Neural crest cell (in vitro differentiated cells): ENCODE measurements at regions not wholly inside any gene's neighbourhood (a gene's known extent, or its start where the extent isn't known, plus 50 kb on each side); places are given as distances from the start of the nearest gene placed in this dataset.

Experiments
- DNase-seq: peaks from one replicate; pipeline ENCODE4 v3.0.0; 2021; ENCODE audit warnings: low read depth, mixed read lengths, low spot score
- H3K27ac Mint-ChIP-seq: one replicate; pipeline ENCODE4 v1.8.0; 2021; ENCODE audit warnings: mild to moderate bottlenecking, mixed read lengths; ENCODE audit not compliant: unreplicated experiment
- H3K27me3 Mint-ChIP-seq: 2 replicates; pipeline ENCODE4 v1.8.0; 2021; ENCODE audit warnings: low read depth, mild to moderate bottlenecking, mixed read lengths
- H3K36me3 Mint-ChIP-seq: 2 replicates; pipeline ENCODE4 v1.8.0; 2021; ENCODE audit warnings: low read depth, mild to moderate bottlenecking, mixed read lengths
- H3K4me1 Mint-ChIP-seq: 2 replicates; pipeline ENCODE4 v1.8.0; 2021; ENCODE audit warnings: mixed read lengths
- H3K4me3 Mint-ChIP-seq: one replicate; pipeline ENCODE4 v1.8.0; 2021; ENCODE audit warnings: mild to moderate bottlenecking, mixed read lengths
- H3K9me3 Mint-ChIP-seq: 2 replicates; pipeline ENCODE4 v1.8.0; 2021; ENCODE audit warnings: mixed read lengths
- TF ChIP-seq, protein P1 (sequence below): fragments of 200-600 bp; sonication (generic); conservative IDR thresholded peaks from 2 replicates; pipeline ENCODE4 v1.5.0; 2021; ENCODE audit warnings: antibody characterized with exemption, mild to moderate bottlenecking

DNA sequence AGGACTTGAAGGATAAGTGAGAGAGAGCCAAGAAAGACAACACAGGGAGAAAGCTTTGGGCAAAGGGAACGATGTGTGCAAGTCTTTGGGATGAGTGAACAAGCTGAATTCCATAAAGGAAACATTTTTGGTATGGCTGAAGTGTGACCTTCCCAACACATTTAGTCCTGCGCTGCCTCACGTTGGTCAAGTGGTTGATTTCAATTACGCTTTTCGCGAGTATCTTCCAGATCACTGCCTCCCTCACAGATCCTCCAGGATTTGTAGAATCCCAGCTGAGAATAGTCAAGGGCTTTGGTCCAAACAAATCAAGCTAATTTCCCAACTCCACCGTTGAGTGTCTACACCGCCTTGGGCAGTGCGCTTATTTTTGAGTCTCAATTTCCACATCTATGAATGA lies 338.4 kb upstream of the ADAMTS9 start:
- Mint-ChIP-seq H3K4me1 (no peaks in the 10 kb centered on the region), H3K27me3 (no peaks in the 10 kb centered on the region), H3K4me3 (no peak overlapping the region), H3K27ac (no peak overlapping the region), H3K9me3 (peaks cover 2% of the 10 kb centered on the region), H3K36me3 (no peaks in the 10 kb centered on the region)
- DNase-seq = no peak
- TF ChIP-seq, protein P1, sequence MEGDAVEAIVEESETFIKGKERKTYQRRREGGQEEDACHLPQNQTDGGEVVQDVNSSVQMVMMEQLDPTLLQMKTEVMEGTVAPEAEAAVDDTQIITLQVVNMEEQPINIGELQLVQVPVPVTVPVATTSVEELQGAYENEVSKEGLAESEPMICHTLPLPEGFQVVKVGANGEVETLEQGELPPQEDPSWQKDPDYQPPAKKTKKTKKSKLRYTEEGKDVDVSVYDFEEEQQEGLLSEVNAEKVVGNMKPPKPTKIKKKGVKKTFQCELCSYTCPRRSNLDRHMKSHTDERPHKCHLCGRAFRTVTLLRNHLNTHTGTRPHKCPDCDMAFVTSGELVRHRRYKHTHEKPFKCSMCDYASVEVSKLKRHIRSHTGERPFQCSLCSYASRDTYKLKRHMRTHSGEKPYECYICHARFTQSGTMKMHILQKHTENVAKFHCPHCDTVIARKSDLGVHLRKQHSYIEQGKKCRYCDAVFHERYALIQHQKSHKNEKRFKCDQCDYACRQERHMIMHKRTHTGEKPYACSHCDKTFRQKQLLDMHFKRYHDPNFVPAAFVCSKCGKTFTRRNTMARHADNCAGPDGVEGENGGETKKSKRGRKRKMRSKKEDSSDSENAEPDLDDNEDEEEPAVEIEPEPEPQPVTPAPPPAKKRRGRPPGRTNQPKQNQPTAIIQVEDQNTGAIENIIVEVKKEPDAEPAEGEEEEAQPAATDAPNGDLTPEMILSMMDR = no peak

DNA sequence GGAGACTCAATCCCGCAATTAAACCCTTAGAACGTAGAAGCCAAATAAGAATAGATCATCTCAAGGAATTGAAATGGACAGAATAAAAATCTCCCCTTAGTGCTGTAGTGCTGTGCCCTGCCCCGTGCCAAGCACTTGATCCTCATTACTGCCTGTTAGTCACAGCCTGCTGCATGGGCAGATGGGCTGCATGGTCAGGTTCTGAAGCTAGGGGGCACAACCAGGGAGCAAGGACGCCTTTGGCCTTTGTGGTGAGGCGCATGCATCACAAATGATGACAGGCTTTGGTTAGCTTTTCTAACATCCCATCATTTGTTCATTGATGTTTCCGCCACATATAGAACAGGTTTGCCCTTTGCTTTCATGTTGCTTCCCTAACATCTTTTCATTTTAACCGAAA lies 336.3 kb upstream of the ADAMTS9 start:
- Mint-ChIP-seq H3K4me1 (peaks cover 18% of the 10 kb centered on the region), H3K4me3 (no peak overlapping the region), H3K27me3 (no peaks in the 10 kb centered on the region), H3K36me3 (no peaks in the 10 kb centered on the region), H3K9me3 (no peaks in the 10 kb centered on the region), H3K27ac (no peak overlapping the region)
- TF ChIP-seq, protein P1 = peak; percentile 13
- DNase-seq = no peak

DNA sequence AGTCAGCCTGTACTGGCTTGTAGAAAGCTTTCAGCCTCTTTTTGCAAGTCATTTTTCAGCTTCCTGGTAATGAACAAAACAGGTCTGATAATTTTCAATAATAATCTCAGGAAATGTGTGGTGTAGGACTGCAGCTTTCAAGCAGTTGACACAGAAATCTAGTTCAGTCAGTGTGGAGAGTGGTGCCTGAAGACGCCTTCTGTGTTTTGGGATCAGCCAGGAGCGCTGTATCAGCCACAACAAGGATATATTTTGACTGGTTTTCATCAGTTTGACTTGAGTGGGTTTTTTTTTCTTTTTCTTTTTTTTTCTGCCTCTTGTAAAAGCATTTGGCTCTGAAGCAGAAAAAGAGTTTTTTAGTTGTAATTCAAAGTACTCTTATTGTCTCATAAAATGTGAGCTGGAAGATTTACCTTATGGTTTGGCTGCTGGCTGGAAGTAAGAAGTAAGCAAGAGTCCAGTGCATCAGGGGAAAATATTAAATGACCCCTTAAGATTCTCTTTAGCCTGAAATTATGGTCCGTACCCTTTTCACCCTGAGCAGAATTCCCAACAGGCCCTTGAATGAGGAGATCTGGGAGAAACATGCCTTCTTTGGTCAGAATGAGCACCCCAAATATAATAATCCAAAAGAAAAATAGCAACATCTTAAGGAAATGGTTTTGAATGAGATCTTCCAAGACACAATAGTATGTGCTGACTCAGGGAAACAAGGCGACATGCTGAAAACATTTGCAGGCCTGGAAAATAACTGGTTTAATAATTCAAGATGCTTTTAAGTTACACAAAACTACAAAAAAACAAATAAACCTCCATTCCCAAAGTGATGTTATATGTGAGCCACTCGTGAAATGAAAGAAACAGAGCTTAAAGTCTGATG lies 332.7 kb upstream of the ADAMTS9 start:
- H3K27me3 Mint-ChIP-seq = no peaks in the 10 kb centered on the region
- H3K9me3 Mint-ChIP-seq = no peaks in the 10 kb centered on the region
- no peak for DNase-seq
- H3K4me1 Mint-ChIP-seq = peaks cover 20% of the 10 kb centered on the region
- no peak overlapping the region for H3K27ac Mint-ChIP-seq
- H3K4me3 Mint-ChIP-seq = no peak overlapping the region
- no peaks in the 10 kb centered on the region for H3K36me3 Mint-ChIP-seq
- TF ChIP-seq, protein P1 = no peak

DNA sequence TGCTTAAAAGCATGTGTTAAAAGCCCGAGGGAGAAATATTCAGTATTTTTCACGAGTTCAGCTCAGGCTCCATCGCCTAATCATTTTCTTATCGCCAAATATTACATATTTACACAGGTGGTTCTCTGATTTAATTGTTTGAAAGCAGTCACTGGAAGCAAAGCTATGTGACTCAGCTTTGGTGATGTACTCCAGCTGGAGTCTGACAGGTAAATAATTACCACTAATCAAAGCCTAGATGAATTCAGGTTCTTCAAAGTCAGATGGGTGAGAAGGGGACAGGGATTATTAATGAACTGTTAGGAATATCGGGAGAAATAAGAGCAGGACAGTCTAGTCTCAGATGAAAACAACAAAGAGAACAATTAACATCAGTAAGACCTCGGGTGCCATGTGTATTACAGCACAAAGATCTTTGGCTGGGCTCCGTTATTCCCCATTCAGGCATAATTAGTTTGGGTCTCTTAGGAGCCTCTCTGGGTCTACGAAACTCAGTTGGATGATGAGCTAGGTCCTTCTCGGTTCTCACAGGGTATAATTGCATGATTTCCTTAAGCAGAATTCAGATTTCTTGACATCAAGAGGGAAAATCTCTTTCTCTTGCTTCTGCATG lies 331.7 kb upstream of the ADAMTS9 start:
- TF ChIP-seq, protein P1 = no peak
- H3K4me3 Mint-ChIP-seq = no peak overlapping the region
- DNase-seq = no peak
- peaks cover 20% of the 10 kb centered on the region for H3K4me1 Mint-ChIP-seq
- H3K9me3 Mint-ChIP-seq = no peaks in the 10 kb centered on the region
- no peaks in the 10 kb centered on the region for H3K27me3 Mint-ChIP-seq
- no peak overlapping the region for H3K27ac Mint-ChIP-seq
- H3K36me3 Mint-ChIP-seq = no peaks in the 10 kb centered on the region

DNA sequence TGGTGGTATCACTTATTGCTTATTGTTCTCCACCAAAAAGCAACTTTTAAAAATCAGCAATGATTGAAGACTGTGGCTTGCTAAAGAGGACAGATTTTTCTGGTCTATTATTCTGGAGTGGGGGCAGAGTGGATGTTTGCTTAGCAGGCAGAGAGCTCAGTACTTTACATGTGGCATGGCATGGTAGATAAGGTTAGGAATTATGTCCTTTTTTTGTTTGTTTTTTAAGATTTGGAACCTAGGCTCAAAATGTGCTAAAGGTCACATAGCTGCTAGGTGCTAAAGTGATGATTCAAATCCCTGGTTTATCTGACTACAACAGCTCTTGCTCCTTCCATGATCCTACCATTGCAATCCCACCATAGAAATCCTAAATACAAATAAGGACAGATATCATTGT lies 331.0 kb upstream of the ADAMTS9 start:
- H3K9me3 Mint-ChIP-seq = no peaks in the 10 kb centered on the region
- no peaks in the 10 kb centered on the region for H3K36me3 Mint-ChIP-seq
- no peak overlapping the region for H3K4me3 Mint-ChIP-seq
- no peaks in the 10 kb centered on the region for H3K27me3 Mint-ChIP-seq
- H3K27ac Mint-ChIP-seq = no peak overlapping the region
- TF ChIP-seq, protein P1 = no peak
- H3K4me1 Mint-ChIP-seq = peaks cover 20% of the 10 kb centered on the region
- no peak for DNase-seq
